RKO (cell line): ENCODE measurements at regions not wholly inside any gene's neighbourhood (a gene's known extent, or its start where the extent isn't known, plus 50 kb on each side); places are given as distances from the start of the nearest gene placed in this dataset.

Experiments used
- DNase-seq: peaks from one replicate; pipeline ENCODE4 v3.0.0-alpha.2; 2016; ENCODE audit warnings: low spot score

- no peak for DNase-seq
Observed at GRCh38 chr22:27393371-27393770, 408.2 kb downstream of the MN1 start.

GRCh38 chr22:27394806-27395404 is 406.7 kb downstream of the MN1 start:
- DNase-seq: no peak

GRCh38 chr22:27397036-27397953 is 404.3 kb downstream of the MN1 start:
- no peak for DNase-seq

- no peak for DNase-seq
Observed at GRCh38 chr22:27397954-27398342, 403.6 kb downstream of the MN1 start.

GRCh38 chr22:27399161-27399560 is 402.4 kb downstream of the MN1 start:
- no peak for DNase-seq

- DNase-seq: no peak
Observed at GRCh38 chr22:27400811-27401210, 400.7 kb downstream of the MN1 start.

- DNase-seq: no peak
Observed at GRCh38 chr22:27401321-27401720, 400.2 kb downstream of the MN1 start.

- DNase-seq: no peak
Observed at GRCh38 chr22:27404441-27404840, 397.1 kb downstream of the MN1 start.

GRCh38 chr22:27405672-27406388 is 395.7 kb downstream of the MN1 start:
- no peak for DNase-seq

- DNase-seq: no peak
Observed at GRCh38 chr22:27406389-27406861, 395.1 kb downstream of the MN1 start.

- DNase-seq: no peak
Observed at GRCh38 chr22:27407369-27407985, 394.1 kb downstream of the MN1 start.

- no peak for DNase-seq
Observed at GRCh38 chr22:27408068-27408467, 393.5 kb downstream of the MN1 start.

GRCh38 chr22:27409299-27409698 is 392.3 kb downstream of the MN1 start:
- no peak for DNase-seq

- DNase-seq: no peak
Observed at GRCh38 chr22:27412866-27413445, 388.6 kb downstream of the MN1 start.

GRCh38 chr22:27413702-27414101 is 387.9 kb downstream of the MN1 start:
- DNase-seq: no peak

- DNase-seq: no peak
Observed at GRCh38 chr22:27416511-27417420, 384.8 kb downstream of the MN1 start.

- no peak for DNase-seq
Observed at GRCh38 chr22:27417421-27417814, 384.1 kb downstream of the MN1 start.

- no peak for DNase-seq
Observed at GRCh38 chr22:27418261-27418660, 383.3 kb downstream of the MN1 start.

- no peak for DNase-seq
Observed at GRCh38 chr22:27419473-27419872, 382.1 kb downstream of the MN1 start.

- DNase-seq: no peak
Observed at GRCh38 chr22:27420195-27420816, 381.2 kb downstream of the MN1 start.
